Natural killer cell (primary cell): ENCODE measurements at regions not wholly inside any gene's neighbourhood (a gene's known extent, or its start where the extent isn't known, plus 50 kb on each side); places are given as distances from the start of the nearest gene placed in this dataset.

Experiments used
- ATAC-seq, 3 donors: fragments of 150-1000 bp in 2 of 3; fragments of 200-7000 bp in 1 of 3; cut with Tn5 transposase; 1 replicate in 1 of 3; 2 replicates in 2 of 3; pipeline ENCODE4 v1.10.0; 2021; ENCODE audit warnings: mild to moderate bottlenecking in 2 of 3, moderate library complexity in 2 of 3
- DNase-seq, 2 donors: peaks; one replicate each; pipeline versions ENCODE4 v3.0.0 to v3.0.0-alpha.2; 2013 to 2021; ENCODE audit warnings: mixed read lengths in 1 of 2
- H3K27ac ChIP-seq: one replicate; pipeline ENCODE4 v1.5.1; 2013; ENCODE audit warnings: mild to moderate bottlenecking, low read length
- H3K27me3 ChIP-seq: one replicate; pipeline ENCODE4 v1.6.1; 2013; ENCODE audit warnings: low read length; ENCODE audit not compliant: control insufficient read depth, insufficient read depth
- H3K36me3 ChIP-seq: one replicate; pipeline ENCODE4 v1.6.1; 2013; ENCODE audit warnings: low read length; ENCODE audit not compliant: control insufficient read depth, insufficient read depth
- H3K4me1 ChIP-seq: one replicate; pipeline ENCODE4 v1.6.1; 2013; ENCODE audit warnings: low read length; ENCODE audit not compliant: control insufficient read depth, insufficient read depth
- H3K4me3 ChIP-seq: one replicate; pipeline ENCODE4 v1.5.1; 2013; ENCODE audit warnings: low read length
- H3K9me3 ChIP-seq: one replicate; pipeline ENCODE4 v1.6.1; 2013; ENCODE audit warnings: low read length; ENCODE audit not compliant: control insufficient read depth, insufficient read depth
- H3K27ac Mint-ChIP-seq, 2 donors: one replicate each; pipeline ENCODE4 v1.8.0; 2022; ENCODE audit warnings: mild to moderate bottlenecking in 2 of 2, mixed read lengths in 2 of 2, moderate library complexity in 1 of 2
- H3K27me3 Mint-ChIP-seq, 2 donors: one replicate each; pipeline ENCODE4 v1.8.0; 2022; ENCODE audit warnings: low read depth in 2 of 2, mixed read lengths in 2 of 2
- H3K36me3 Mint-ChIP-seq: one replicate; pipeline ENCODE4 v1.8.0; 2022; ENCODE audit warnings: mixed read lengths
- H3K4me1 Mint-ChIP-seq, 2 donors: one replicate each; pipeline ENCODE4 v1.8.0; 2022; ENCODE audit warnings: mixed read lengths in 2 of 2
- H3K4me3 Mint-ChIP-seq: one replicate; pipeline ENCODE4 v1.8.0; 2022; ENCODE audit warnings: mild to moderate bottlenecking, moderate library complexity, mixed read lengths
- H3K9me3 Mint-ChIP-seq, 2 donors: one replicate each; pipeline ENCODE4 v1.8.0; 2022; ENCODE audit warnings: mixed read lengths in 2 of 2
- CTCF ChIP-seq: fragments of 200-600 bp; IDR thresholded peaks from one replicate; pipeline ENCODE4 v1.8.0; 2022; ENCODE audit warnings: antibody characterized with exemption
- WGBS: methylation state at CpG from one replicate; pipeline ENCODE4 v1.1.7; 2013; ENCODE audit warnings: missing lambda C conversion rate; ENCODE audit not compliant: insufficient coverage; 5-methylcytosine and 5-hydroxymethylcytosine counted together
- intact Hi-C: fragments of 100-400 bp; cut with micrococcal nuclease; formaldehyde crosslinking; loops from one replicate; pipeline ENCODE4 v1.14.2; 2022

- Histone ChIP-seq H3K27me3 (no peaks in the 10 kb centered on the region), H3K9me3 (no peaks in the 10 kb centered on the region), H3K27ac (no peak overlapping the region), H3K4me1 (no peaks in the 10 kb centered on the region), H3K4me3 (no peak overlapping the region), H3K36me3 (no peaks in the 10 kb centered on the region)
- ATAC-seq (no peak), DNase-seq (no peak)
- TF ChIP-seq CTCF = no peak
- Mint-ChIP-seq H3K27ac (no peak overlapping the region), H3K4me1 (no peaks in the 10 kb centered on the region), H3K9me3 (no peaks in the 10 kb centered on the region), H3K27me3 (no peaks in the 10 kb centered on the region), H3K36me3 (no peaks in the 10 kb centered on the region), H3K4me3 (no peak overlapping the region)
- WGBS = 90% methylated on average over 1 of the region's 1 CpG
- intact Hi-C loops = no loop called here
Measured at GRCh38 chr10:126803394-126803793, 101.8 kb upstream of the DOCK1 start.

GRCh38 chr10:126804396-126804795, 100.8 kb upstream of the DOCK1 start:
- TF ChIP-seq CTCF = no peak
- Mint-ChIP-seq H3K27ac (no peak overlapping the region), H3K9me3 (no peaks in the 10 kb centered on the region), H3K27me3 (no peaks in the 10 kb centered on the region), H3K4me1 (no peaks in the 10 kb centered on the region), H3K4me3 (no peak overlapping the region), H3K36me3 (no peaks in the 10 kb centered on the region)
- DNase-seq (no peak), ATAC-seq (no peak)
- Histone ChIP-seq H3K27me3 (no peaks in the 10 kb centered on the region), H3K9me3 (no peaks in the 10 kb centered on the region), H3K27ac (no peak overlapping the region), H3K4me3 (no peak overlapping the region), H3K36me3 (no peaks in the 10 kb centered on the region), H3K4me1 (no peaks in the 10 kb centered on the region)
- WGBS = 87% methylated on average over 2 of the region's 2 CpGs
- intact Hi-C loops = no loop called here

GRCh38 chr10:126806498-126806897, 98.7 kb upstream of the DOCK1 start:
- H3K4me1 Mint-ChIP-seq = no peaks in the 10 kb centered on the region
- H3K27me3 ChIP-seq = no peaks in the 10 kb centered on the region
- no peak overlapping the region for H3K27ac Mint-ChIP-seq
- peaks cover 0 to 3% of the 10 kb centered on the region in 2 donors for H3K27me3 Mint-ChIP-seq
- no peaks in the 10 kb centered on the region for H3K36me3 ChIP-seq
- TF ChIP-seq CTCF = no peak
- H3K4me1 ChIP-seq = no peaks in the 10 kb centered on the region
- H3K4me3 ChIP-seq = no peak overlapping the region
- WGBS = 89% methylated on average over 2 of the region's 2 CpGs
- no peak for ATAC-seq
- H3K9me3 ChIP-seq = no peaks in the 10 kb centered on the region
- no peaks in the 10 kb centered on the region for H3K36me3 Mint-ChIP-seq
- no peak overlapping the region for H3K27ac ChIP-seq
- no peak for DNase-seq
- no peak overlapping the region for H3K4me3 Mint-ChIP-seq
- H3K9me3 Mint-ChIP-seq = peaks cover 2 to 4% of the 10 kb centered on the region in 2 donors
- intact Hi-C loops = no loop called here

GRCh38 chr10:126806991-126807702, 98.1 kb upstream of the DOCK1 start:
- WGBS = 83% methylated on average over 5 of the region's 5 CpGs

More at GRCh38 chr10:126806991-126807702, 98.1 kb upstream of the DOCK1 start:
- H3K36me3 ChIP-seq = no peaks in the 10 kb centered on the region
- Mint-ChIP-seq H3K27me3 (peaks cover 0 to 3% of the 10 kb centered on the region in 2 donors), H3K27ac (no peak overlapping the region), H3K36me3 (no peaks in the 10 kb centered on the region), H3K4me1 (no peaks in the 10 kb centered on the region), H3K9me3 (peaks cover 2 to 4% of the 10 kb centered on the region in 2 donors), H3K4me3 (no peak overlapping the region)
- no peak overlapping the region for H3K27ac ChIP-seq
- H3K4me1 ChIP-seq = no peaks in the 10 kb centered on the region
- intact Hi-C loops = no loop called here
- no peak for TF ChIP-seq CTCF
- ATAC-seq (no peak), DNase-seq (no peak)
- H3K9me3 ChIP-seq = no peaks in the 10 kb centered on the region
- H3K27me3 ChIP-seq = no peaks in the 10 kb centered on the region
- H3K4me3 ChIP-seq = no peak overlapping the region
